ENCODE measurements at regions not wholly inside any gene's neighbourhood (a gene's known extent, or its start where the extent isn't known, plus 50 kb on each side); places are given as distances from the start of the nearest gene placed in this dataset.

- Histone ChIP-seq H3K4me1 (ENCODE audit: control insufficient read depth, insufficient read depth, low read length) (no peaks in the 10 kb centered on the region), H3K9me3 (ENCODE audit: control insufficient read depth, insufficient read depth, low read depth, low read length) (no peaks in the 10 kb centered on the region), H3K27ac (ENCODE audit: low read length) (no peak overlapping the region), H3K27me3 (ENCODE audit: control insufficient read depth, insufficient read depth, low read length) (no peaks in the 10 kb centered on the region), H3K36me3 (ENCODE audit: control insufficient read depth, insufficient read depth, low read length) (no peaks in the 10 kb centered on the region), H3K4me3 (ENCODE audit: low read depth in 2 of 2, low read length in 2 of 2) (no peak overlapping the region)
- ChIA-PET CTCF (no interaction called here), POLR2A (no interaction called here)
- BruUV-seq (replicated peaks): no TSS peak
- TF ChIP-seq CTCF (IDR thresholded peaks at IDR 0.05) (no peak), POLR2AphosphoS5 (IDR thresholded peaks at IDR 0.05; ENCODE audit: low read depth, low read length) (no peak), TCF7L2 (IDR thresholded peaks at IDR 0.05; ENCODE audit: low read depth, low read length) (no peak), SIN3A (IDR thresholded peaks at IDR 0.05; ENCODE audit: borderline replicate concordance, insufficient read depth, low read depth, low read length) (no peak), REST (IDR thresholded peaks at IDR 0.05; ENCODE audit: insufficient read depth in 1 of 2, low read depth in 2 of 2, low read length in 1 of 2) (no peak)
- DNase-seq (ENCODE audit: low read depth, low spot score) (no peak), ATAC-seq (no peak)
- intact Hi-C loops (cut with micrococcal nuclease; ENCODE audit: unreplicated experiment): no loop called here
- in situ Hi-C loops (cut with HindIII; ENCODE audit: low pct_unique_long_range_greater_than_20kb, low sequenced_read_pairs): no loop called here
Observed at GRCh38 chr2:150587547-150588505, 100.4 kb upstream of the RND3 start.

GRCh38 chr2:150586858-150587257 is 99.4 kb upstream of the RND3 start:
- no peaks in the 10 kb centered on the region for H3K27me3 ChIP-seq (ENCODE audit: control insufficient read depth, insufficient read depth, low read length)
- H3K4me3 ChIP-seq (ENCODE audit: low read depth in 2 of 2, low read length in 2 of 2): no peak overlapping the region
- H3K36me3 ChIP-seq (ENCODE audit: control insufficient read depth, insufficient read depth, low read length): no peaks in the 10 kb centered on the region
- intact Hi-C loops (cut with micrococcal nuclease; ENCODE audit: unreplicated experiment) (no loop called here), in situ Hi-C loops (cut with HindIII; ENCODE audit: low pct_unique_long_range_greater_than_20kb, low sequenced_read_pairs) (no loop called here)
- H3K9me3 ChIP-seq (ENCODE audit: control insufficient read depth, insufficient read depth, low read depth, low read length): no peaks in the 10 kb centered on the region
- no peak for ATAC-seq
- no peaks in the 10 kb centered on the region for H3K4me1 ChIP-seq (ENCODE audit: control insufficient read depth, insufficient read depth, low read length)
- CTCF ChIA-PET: no interaction called here
- TF ChIP-seq POLR2AphosphoS5 (IDR thresholded peaks at IDR 0.05; ENCODE audit: low read depth, low read length) (no peak), CTCF (IDR thresholded peaks at IDR 0.05) (no peak), TCF7L2 (IDR thresholded peaks at IDR 0.05; ENCODE audit: low read depth, low read length) (no peak), REST (IDR thresholded peaks at IDR 0.05; ENCODE audit: insufficient read depth in 1 of 2, low read depth in 2 of 2, low read length in 1 of 2) (no peak), SIN3A (IDR thresholded peaks at IDR 0.05; ENCODE audit: borderline replicate concordance, insufficient read depth, low read depth, low read length) (no peak)
- POLR2A ChIA-PET: no interaction called here
- BruUV-seq (replicated peaks): no TSS peak
- no peak overlapping the region for H3K27ac ChIP-seq (ENCODE audit: low read length)
- DNase-seq (ENCODE audit: low read depth, low spot score): peak; percentile 78
